ENCODE measurements at regions not wholly inside any gene's neighbourhood (a gene's known extent, or its start where the extent isn't known, plus 50 kb on each side); places are given as distances from the start of the nearest gene placed in this dataset.
"Not testable (repeated sequence)": the region's sequence is repeated elsewhere in the genome, so short reads cannot be mapped to it uniquely, and the experiment has no call there.

DNA sequence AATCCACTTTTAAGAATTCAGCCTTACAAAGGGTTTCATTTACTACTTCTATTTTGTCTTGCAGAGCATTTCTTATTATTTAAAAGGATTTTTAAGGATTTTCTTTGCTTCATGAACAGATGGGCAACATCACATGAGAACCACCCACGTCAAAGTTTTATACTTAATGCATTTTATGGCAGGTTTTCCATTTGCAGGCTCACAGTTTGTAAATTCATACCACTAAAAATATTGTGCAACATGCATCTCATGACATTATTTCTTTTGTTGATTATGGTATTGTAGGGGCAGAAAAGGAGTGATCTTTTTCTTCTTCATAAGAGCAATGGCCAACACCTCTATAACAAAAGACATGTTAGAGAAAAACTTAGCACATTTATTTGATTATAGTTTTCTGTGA, 554.0 kb upstream of the SPRY2 start:
- no peak for DNase-seq (ENCODE audit: low read depth, low spot score)

DNA sequence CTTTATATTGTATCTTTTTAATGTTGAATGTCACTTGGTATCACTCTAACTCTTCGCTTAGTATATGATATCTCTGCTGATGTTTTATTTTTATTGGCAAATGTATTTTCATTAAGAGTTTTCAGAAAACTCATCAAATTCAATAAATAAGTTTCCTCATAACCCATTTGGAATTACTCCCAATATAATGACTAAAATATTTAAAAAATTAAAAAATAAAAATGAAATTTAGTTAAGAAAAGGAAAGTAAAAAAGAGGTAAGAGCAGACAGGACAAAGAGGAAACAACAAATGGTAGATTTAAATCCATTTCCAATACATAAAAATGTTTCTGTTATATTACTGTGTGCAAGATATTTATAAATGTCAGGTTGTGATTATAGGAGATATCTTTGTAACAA, 548.9 kb upstream of the SPRY2 start:
- no peak for DNase-seq (ENCODE audit: low read depth, low spot score)

DNA sequence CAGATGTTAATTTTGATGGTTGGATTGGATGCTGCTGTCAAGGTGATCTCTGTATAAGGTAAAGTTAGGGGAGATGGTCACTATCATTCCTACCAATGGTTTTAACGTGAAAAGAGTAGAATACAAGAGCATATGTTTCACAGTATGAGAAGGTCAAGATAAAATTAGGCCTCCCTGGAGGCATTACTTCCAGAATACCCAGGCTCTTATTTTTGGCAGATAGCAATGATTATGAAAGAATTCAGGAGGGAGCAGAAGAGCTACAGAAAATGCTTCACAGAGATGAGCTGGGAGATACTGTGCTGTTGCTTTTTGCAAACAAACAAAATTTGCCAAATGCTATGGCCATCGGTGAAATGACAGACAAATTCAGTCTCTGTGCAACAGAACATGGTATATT, 547.5 kb upstream of the SPRY2 start:
- DNase-seq (ENCODE audit: low read depth, low spot score), result no peak

DNA sequence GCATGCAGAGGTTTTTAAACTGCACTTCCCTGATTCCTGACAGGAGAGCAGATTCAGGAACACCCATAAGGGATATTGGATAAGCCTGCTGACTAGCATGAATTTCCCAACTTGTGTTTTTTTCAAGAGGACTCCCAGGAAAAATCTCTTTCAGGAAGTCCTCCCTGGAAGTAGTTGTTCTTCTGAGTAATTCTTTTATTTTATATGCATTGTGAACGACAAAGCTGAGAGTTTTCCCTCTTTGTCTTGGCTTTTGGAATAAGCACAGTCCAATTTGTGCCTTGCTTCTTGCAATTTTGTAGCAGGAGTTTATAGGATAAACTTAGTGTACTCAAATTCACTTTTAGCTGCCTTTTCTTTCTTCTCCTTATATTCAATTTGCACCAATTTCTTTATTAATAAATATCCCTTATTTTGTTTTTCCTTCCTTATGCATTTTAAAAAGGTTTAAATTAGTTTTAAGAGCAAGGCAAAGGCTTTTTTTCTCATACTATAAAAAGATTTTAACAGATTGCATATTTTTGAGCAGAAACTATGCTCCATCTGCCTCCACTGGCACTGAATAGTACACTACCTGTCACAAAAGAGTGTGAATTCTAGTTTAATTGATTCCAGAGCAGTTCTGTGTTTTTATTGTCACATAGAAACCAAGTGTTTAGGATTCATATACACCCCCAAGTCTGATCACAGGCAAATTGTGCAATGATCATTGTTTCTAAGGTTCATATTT, 543.3 kb upstream of the SPRY2 start:
- DNase-seq (ENCODE audit: low read depth, low spot score), result no peak

DNA sequence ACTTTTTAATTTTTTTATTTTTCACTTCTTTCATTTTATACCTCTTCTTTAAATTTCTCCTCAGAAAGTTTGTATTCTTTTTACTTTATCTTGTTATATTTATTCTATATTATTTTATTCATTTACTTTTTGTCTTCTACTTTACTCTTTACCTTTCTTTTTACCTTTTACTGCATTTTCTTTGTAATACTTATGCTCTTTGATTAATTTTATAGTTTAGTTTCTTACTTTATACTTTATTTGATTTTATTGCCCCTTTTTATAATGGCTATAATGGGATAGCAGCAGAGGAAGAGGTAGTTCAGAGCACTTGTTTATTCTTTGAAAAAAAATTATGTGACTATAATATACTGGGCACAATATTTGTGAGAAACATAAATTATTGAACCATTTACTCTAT, 542.6 kb upstream of the SPRY2 start:
- no peak for DNase-seq (ENCODE audit: low read depth, low spot score)

DNA sequence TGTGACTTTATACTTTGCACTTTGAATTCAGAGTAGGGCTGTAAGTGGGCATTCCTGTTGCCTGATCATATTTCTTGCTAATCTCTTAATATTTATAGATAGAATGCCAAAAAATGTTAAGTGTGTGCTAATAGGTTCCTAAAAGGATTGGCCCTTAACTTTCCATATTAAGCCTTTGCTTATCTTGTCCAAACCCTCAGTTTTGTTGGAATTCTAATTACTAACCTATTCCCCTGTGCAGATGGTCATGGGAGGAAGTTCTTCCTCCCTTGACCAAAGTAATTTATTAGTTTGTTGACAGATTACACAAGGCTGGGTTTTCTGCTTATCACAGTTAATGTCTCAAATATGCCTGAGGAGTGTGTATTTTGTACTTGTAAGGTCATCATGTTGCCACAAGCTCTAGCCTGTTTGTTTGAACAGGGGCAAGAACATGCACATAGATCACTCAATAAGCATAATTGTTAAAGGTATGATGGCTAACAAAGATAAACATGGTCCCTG, 541.1 kb upstream of the SPRY2 start:
- DNase-seq (ENCODE audit: low read depth, low spot score), result no peak

DNA sequence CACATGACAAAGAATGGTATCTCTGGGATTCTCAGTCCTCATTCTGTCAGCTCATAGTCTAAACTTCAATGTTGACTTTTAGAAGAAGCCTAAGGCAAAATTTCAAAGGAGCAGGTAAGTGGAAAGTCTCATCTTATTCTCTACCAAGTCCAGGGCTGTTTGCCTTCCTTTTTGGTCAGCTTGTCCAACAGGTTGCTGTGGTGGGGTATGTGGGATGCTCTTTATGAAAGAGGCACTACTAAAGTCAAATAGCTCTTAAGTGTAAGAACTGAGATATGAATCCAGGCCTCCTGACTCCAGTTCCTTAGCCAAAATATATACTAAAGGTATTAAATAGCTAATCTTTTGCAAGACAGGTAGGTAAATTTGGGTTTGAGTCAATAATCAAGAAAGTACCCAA, 540.6 kb upstream of the SPRY2 start:
- DNase-seq (ENCODE audit: low read depth, low spot score), result no peak

DNA sequence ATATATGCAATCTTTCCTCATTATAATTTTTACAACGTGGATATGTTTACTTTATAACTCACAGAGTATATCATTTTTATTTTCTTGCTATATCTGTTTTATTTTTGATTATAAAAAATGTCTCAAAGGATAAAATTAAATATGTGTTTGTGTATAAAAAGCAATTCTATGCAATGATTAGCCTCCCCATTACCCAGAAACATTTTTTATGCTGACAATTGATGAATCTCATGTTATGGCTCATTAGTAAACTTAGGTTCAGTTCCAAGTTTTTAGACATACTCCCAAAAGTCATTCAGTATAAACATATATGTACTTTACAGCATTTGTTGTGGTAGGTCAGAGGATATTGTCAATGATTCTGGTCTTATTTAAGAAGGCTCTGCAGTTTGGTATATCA, 540.1 kb upstream of the SPRY2 start:
- no peak for DNase-seq (ENCODE audit: low read depth, low spot score)

DNA sequence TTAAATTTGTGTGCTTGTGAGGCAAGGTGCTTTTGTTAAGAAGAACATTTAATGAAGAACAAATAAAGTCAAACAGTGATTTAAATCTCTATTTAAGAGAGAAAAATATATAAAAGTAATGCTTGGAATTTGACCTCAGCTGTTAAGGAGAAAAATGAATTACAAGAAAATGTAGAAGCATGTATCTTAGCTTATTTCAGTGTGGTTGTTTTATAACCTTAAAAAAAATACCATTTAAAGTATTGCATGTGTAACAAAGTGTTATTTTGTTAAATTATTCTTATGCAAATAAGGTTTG, 537.0 kb upstream of the SPRY2 start:
- no peak for DNase-seq (ENCODE audit: low read depth, low spot score)

DNA sequence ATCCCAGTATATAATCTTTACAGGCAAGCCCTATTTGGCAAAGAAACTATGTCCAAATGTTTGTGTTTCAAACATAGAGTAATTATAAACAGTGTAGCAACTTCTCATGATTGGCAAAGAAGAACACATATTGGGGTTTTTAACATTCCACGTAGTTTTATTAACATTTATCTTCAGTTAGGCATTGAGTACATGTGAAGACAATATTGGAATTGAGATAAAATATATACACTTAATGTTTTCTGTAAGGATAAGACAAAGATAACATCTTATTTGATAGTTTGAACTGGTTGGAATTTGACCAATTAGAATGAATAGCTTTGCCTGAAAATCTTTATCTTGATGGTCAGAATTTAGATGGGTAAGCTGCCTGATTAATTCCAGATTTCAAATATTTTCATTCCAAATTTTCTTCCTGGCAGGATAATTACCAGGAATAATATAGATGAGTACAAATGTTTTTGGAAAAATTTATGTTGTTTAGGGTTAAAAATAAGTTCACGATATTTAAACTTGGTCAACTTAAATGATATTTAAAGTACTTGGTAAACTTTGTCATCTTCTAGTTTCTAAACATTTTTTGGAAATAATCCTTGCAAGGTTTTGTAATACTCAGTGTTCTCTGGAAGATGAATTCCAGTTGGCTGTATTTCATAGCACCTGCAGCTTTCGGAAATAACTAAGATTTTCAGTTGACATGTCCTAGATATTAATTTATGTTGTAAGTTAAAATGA, 536.5 kb upstream of the SPRY2 start:
- DNase-seq (ENCODE audit: low read depth, low spot score), result no peak

DNA sequence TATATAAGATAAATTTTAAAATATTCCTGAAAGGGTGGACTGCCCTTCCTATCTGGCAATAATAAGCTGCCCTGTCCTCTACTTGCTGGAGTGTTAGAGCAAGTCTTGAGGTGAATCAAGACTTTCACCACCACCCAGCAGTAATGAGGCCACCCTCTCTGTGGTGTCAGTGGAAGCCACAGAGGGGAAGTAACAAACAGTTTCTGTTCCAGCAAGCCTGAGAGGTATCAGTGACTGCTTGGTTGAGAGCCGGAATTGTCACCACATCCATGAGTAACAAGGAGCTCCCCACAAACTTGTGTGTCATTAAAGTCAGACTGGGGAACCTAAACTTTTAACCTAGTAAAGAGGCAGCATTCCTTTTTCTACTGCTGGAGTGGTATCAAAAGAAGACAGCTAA, 532.7 kb upstream of the SPRY2 start:
- DNase-seq (ENCODE audit: low read depth, low spot score), result no peak

DNA sequence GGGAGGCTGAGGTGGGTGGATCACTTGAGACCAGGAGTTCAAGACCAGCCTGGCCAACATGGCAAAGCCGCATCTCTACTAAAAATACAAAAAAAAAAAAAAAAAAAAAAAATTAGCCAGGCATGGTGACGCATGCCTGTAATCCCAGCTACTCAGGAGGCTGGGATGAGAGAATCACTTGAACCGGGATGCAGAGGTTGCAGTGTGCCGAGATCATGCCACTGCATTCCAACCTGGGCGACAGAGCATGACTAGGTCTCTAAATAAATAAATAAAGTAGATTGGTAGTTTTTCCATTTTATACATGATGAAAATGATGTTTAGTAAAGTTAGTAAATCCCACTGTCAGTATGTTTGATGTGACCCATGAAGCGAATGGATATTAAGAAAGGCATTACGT, 531.0 kb upstream of the SPRY2 start:
- DNase-seq (ENCODE audit: low read depth, low spot score), result not testable (repeated sequence)

DNA sequence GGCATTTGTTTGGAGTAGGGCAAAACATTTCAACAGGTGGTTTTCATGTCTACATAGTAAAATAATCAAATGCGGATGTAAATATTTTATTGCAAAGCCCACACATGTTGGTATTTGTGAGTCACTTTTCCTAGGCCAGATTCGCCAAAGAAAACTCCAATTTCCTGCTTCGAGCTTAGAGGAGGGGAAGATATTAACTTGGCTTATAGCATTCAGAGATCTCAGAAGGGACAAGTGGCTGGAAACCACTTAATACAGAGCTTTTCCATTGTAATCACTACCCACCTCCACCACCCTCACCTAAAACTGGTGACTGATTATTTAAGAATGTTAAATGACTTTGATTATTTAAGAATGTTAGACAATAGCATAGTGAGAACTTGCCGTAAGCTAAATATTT, 530.6 kb upstream of the SPRY2 start:
- DNase-seq (ENCODE audit: low read depth, low spot score), result no peak

DNA sequence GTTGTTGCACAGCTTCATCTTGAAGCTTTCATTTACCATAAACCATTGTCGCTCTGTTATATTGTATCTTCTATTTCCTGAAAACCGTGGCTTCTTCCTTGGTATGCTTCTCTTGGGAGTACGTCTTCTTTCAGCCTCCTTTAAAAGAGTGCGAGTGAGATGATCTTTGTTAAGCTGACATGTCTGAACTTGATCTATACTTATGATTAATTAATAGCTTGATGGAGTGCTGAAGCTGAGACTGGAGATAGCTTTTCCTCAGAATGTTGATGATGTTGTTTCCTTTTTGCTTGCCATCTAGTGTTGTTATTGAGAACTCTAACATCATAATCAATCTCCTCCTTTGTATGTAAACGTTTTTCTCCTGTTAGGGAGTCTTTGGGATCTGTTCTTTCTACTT, 529.3 kb upstream of the SPRY2 start:
- no peak for DNase-seq (ENCODE audit: low read depth, low spot score)

DNA sequence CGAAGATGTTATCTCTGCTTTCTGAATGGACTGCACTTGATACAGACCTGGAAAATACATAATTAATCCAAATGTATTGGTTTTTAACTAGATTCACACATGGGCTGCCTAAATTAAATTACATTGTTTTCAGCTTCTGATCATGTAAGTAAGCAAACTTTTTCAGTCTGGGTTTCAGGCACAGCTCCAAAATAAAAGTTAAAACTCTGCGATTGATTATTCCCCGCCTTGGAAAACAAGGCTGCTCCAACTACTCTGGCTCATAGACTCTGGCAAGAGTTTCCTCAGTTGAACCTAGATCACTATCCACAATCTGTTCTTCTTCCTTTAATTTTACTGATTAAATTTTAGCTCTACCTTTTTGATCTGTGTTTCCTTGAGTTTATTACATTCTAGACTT, 526.0 kb upstream of the SPRY2 start:
- DNase-seq (ENCODE audit: low read depth, low spot score), result no peak

DNA sequence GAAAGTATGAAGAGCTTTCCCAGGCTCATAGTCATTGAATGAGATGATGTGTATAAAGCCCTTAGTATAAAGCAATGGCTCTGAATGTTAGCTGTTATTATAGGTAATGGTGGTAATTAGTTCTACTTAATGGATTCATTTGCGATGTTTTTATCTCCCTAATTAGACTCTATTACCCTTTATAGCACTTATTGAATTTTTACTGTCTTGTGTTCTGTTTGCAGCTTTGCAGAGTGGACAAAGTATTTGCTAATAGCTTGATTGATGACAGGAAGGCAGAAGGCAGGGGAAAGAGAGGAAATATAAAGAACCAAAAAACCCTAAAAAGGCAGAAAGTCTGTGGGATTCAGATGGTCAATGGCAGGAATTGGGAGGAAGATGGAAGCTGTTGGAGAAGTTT, 524.4 kb upstream of the SPRY2 start:
- no peak for DNase-seq (ENCODE audit: low read depth, low spot score)

DNA sequence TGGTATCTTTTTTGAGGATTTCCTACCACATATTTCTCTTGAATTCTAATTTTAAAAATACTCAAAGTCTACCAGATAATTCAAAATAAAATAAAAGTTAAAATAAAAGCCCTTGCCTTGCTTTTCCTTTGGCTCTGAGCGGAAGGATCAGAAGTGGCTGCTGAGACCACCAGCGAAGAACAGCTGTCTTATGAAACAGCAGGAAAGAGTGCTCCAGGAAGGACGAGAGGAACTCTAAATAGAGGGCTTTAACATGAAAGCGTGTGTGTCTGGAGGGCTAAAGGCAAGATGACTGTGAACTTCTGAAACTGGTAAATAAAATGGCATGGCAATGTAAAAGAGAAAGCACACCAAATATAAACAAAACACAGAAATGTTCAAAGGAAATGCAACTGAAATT, 521.5 kb upstream of the SPRY2 start:
- no peak for DNase-seq (ENCODE audit: low read depth, low spot score)

DNA sequence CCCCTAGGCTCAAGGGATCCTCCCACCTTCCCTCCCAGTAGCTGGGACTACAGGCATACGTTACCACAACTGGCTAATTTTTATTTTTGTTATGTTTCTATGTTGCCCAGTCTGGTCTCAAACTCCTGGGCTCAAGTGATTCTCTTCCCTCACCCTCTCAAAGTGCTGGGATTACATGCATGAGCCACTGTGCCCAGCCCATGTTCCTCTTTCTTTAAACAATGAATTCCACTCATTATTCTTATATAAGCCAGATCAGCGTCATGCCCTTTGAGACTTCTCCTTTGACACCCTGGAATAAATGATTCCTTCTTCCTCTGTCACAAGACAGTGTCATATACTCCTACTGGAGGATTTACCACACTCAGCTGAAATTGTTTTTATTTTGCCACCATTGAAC, 519.9 kb upstream of the SPRY2 start:
- no peak for DNase-seq (ENCODE audit: low read depth, low spot score)

DNA sequence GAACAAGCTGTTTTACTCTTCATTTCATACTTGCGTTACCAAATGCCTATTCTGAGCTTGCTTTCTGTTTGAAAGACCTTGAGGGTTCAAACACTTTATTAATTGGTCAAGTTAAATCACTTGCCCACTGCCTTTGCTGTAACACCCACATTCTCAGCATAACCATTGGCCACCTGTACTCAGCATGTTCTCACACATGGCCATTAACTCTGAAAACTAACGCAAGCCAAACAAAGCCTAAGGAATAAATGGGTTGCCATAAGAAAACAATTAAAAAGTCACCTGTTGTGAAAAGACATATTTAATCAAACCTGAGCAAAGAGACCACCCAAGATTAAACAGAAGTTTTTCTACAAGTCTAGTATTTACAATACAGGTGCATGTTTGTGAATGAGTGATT, 517.2 kb upstream of the SPRY2 start:
- no peak for DNase-seq (ENCODE audit: low read depth, low spot score)

DNA sequence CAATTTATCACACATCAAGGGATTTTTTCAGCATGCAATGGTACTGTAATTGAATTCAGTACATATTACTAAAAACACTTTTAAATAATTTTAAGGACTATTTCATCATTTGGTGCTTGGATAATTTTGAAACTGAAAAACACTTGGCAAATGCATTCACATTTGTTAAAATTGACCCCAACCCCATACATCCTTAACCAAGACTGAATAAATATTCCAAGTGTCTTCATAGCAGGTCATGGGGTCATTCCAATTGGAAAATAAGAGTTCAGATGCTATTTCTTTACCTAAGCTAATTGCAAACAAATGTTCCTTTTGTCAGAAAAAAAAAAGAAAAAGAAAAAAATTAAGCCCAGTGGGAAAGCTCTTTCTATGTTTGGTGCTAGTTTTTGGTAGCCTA, 516.4 kb upstream of the SPRY2 start:
- no peak for DNase-seq (ENCODE audit: low read depth, low spot score)

DNA sequence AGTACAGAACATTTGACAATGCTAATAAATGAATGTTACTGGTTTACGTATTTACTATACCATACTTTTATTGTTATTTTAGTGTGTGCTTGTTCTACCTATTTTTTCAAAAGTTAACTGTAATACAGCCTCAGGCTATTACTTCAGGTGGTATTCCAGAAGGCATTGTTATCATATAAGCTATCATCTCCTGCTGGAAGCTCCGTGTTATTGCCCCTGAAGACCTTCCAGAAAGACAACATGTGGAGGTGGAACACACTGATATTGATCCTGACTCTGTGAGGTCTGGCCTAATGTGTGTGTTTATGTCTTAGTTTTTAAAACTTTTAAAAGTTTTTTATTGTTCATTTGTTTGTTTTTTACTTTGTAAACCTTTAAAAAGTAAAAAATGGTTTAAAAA, 509.8 kb upstream of the SPRY2 start:
- no peak for DNase-seq (ENCODE audit: low read depth, low spot score)

DNA sequence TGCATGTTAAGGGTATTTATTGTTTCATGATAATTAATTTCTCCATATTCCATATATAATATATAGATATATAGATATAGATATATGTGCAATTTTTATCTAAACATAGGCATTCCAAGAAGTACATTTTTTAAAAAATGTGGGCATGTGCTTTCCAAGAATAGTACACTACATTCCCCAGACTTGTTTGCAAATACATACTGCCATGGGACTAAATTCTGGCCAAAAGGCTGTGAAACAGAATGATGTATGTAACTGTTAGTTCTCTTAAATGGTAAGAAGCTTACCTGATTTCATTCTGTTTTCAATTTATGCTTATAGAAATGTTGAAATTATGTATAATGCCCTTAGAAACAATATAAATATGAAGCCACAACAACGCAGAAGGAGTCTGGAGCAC, 503.2 kb upstream of the SPRY2 start:
- no peak for DNase-seq (ENCODE audit: low read depth, low spot score)

DNA sequence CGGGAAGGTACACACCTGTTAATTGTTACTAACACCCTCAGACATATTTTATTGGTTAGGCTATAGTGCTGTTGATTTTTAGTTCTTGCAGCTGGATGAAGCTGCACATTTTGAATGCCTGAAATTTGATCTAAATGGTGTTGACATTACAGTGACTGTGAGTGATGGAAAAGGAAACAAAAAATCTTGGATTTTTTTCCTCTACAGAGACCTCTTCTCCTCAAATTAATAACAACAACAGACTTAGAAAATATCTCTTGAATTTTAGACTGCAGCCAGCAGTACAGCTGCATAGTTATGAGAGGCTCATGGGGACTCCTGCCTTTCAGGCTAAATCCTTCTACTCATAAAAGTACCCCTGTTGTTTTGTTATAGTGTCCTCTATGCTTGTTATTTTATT, 500.5 kb upstream of the SPRY2 start:
- no peak for DNase-seq (ENCODE audit: low read depth, low spot score)
